ENCODE measurements at regions not wholly inside any gene's neighbourhood (a gene's known extent, or its start where the extent isn't known, plus 50 kb on each side); places are given as distances from the start of the nearest gene placed in this dataset.
"Not testable (repeated sequence)": the region's sequence is repeated elsewhere in the genome, so short reads cannot be mapped to it uniquely, and the experiment has no call there.

DNA sequence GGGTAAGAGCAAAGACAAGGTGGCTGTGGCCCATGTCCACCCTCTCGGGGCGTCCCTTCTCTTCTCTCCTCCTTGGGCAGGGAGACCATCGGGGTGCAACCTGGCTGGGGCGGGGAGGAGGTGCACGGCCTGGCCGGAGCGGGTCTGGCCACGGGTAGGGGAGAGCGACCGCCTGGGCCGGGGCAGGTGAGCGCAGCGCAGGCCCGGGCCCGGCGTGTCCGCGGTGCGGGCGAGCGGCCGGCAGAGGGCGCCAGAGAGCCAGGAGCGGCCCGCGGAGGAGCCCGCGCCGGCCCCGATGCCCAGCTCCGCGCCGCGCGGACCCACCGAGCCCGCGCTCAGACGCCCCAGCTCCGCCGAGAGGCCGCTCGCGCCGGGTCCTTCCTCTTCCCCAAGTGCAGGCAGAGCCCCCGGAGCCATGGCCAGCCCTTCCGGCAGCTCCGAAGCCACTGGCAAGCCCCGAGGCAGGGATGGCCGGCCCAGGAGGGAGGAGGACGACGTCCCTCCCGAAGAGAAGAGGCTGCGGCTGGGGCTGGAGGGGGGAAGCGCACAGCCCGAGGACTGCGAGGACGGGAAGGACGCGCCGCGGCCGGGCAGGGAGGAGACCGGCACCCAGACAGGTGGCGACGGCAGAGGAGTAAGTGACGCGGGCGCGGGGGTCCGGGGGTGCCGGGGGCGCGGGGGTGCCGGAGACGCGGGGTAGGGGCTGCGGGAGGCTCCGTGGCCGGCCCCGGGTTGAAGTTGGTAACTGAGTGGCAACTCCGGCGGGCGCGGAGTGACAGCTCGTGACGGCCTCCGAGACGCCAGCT is 142.1 kb upstream of the EEF2KMT start:
- not testable (repeated sequence) for H3K9me3 Mint-ChIP-seq; ATAC-seq (ENCODE audit: low read depth); H3K4me1 Mint-ChIP-seq; H3K36me3 Mint-ChIP-seq; H3K27ac Mint-ChIP-seq
- Mint-ChIP-seq H3K4me3 (peak overlapping the region; percentile 69), H3K27me3 (peaks cover 13% of the 10 kb centered on the region)
- peak; percentile 48 to 74 for DNase-seq (ENCODE audit: low spot score in 2 of 2)

DNA sequence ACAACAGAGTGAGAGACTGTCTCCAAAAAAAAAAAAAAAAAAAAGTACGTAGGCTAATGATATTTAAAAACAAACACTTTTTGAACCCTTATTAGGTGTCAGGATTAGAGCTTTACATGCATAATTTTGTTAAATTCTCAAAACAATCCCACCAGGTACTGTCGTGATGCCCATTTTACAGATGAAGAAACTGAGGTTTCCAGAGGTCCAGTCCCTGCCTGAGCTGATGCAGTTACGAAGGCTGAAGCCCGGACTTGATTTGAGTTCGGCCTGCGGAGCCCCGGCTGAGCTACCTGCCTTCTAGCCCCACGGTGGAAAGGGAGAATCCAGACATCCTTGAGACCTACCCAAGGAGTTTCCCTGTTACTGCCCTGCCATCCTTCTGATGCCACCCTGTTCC is 137.5 kb upstream of the EEF2KMT start:
- no peak for ATAC-seq (ENCODE audit: low read depth)
- Mint-ChIP-seq H3K9me3 (peaks cover 6% of the 10 kb centered on the region), H3K27me3 (peaks cover 17% of the 10 kb centered on the region), H3K4me1 (peaks cover 2% of the 10 kb centered on the region), H3K4me3 (no peak overlapping the region), H3K36me3 (no peaks in the 10 kb centered on the region), H3K27ac (no peak overlapping the region)
- DNase-seq (ENCODE audit: low spot score in 2 of 2), result no peak

DNA sequence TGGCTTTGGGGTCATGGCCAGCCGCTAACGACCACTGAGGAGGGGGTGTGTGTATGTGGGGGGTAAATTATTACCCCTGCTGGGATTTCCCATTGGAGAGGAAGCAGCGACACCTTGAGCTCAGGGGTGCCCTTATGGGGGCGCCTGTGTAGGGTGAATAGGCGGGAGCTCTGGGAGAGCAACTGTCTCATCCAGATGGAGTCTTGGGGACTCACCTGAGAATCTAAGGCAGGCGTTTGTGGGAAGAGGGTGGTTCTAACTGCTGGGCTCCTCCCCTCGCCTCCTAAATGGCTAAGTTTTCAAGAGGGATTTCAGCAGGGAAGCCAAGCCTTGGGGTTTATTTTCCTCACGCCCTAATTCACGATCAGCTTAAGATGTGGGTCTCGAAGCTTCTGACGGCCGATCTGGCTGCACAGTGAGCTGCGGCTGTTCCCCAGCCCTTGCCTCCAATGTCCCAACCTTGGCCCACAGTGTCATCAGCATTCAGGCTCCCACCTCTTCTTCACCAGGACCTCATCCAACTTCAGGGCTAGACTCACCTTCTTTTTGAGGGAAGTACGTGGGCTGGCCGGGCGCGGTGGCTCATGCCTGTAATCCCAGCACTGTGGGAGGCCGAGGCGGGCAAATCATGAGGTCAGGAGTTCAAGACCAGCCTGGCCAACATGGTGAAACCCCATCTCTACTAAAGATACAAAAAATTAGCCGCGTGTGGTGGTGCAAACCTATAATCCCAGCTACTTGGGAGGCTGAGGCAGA is 136.9 kb upstream of the EEF2KMT start:
- Mint-ChIP-seq H3K4me1 (peaks cover 2% of the 10 kb centered on the region), H3K4me3 (no peak overlapping the region), H3K36me3 (no peaks in the 10 kb centered on the region), H3K27me3 (peaks cover 17% of the 10 kb centered on the region), H3K9me3 (peaks cover 6% of the 10 kb centered on the region), H3K27ac (no peak overlapping the region)
- DNase-seq (ENCODE audit: low spot score in 2 of 2), result no peak
- ATAC-seq (ENCODE audit: low read depth), result no peak

DNA sequence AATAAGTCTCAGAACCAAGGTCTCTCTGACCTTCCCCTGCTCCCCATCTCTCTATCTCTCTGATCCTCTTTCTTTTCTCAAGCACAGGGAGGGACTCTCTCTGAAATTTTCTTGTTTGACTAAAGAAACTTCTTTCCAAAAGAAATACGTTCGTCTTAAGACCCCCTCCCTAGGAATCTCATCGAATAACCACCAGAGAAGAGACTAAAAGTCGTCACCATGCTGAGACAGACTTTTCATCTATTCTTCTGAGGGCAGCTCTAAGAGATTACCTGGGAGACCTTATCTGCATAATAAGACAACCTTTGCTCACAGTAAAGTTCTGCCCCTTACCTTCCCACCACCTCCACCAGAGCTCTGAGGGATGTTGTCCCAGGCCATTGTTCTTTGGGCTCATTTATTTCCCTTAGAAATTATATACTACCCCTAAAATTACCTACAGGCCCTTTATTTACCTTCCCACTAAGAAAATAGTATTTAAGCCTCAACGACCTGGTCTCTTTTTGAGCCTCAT is 133.7 kb upstream of the EEF2KMT start:
- Mint-ChIP-seq H3K36me3 (no peaks in the 10 kb centered on the region), H3K27me3 (peaks cover 15% of the 10 kb centered on the region), H3K27ac (no peak overlapping the region), H3K4me1 (no peaks in the 10 kb centered on the region), H3K9me3 (peaks cover 6% of the 10 kb centered on the region), H3K4me3 (no peak overlapping the region)
- DNase-seq (ENCODE audit: low spot score in 2 of 2) (no peak), ATAC-seq (ENCODE audit: low read depth) (no peak)

DNA sequence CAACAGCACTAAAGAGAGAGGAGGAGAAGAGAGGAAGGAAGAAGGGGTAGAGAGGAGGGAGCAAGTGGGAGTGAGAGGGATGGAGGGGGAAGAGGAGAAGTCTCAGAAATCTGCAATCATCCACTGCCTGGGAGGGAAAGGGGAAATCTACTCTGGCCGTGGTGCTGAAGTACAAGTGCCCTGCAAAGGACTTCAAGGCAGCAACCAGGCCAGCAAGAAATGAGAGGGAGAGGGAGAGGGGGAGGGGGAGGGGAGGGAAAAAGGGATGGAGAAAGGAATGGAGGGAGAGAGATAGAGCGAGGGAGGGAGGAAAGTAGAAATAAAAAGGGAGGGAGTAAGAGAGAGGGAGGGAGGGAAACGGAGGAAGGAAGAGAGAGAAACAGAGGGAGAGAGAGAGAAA is 130.8 kb upstream of the EEF2KMT start:
- H3K4me1 Mint-ChIP-seq, result no peaks in the 10 kb centered on the region
- no peaks in the 10 kb centered on the region for H3K36me3 Mint-ChIP-seq
- no peak overlapping the region for H3K27ac Mint-ChIP-seq
- peaks cover 16% of the 10 kb centered on the region for H3K27me3 Mint-ChIP-seq
- H3K4me3 Mint-ChIP-seq, result no peak overlapping the region
- peaks cover 6% of the 10 kb centered on the region for H3K9me3 Mint-ChIP-seq
- DNase-seq (ENCODE audit: low spot score in 2 of 2) (no peak), ATAC-seq (ENCODE audit: low read depth) (no peak)

DNA sequence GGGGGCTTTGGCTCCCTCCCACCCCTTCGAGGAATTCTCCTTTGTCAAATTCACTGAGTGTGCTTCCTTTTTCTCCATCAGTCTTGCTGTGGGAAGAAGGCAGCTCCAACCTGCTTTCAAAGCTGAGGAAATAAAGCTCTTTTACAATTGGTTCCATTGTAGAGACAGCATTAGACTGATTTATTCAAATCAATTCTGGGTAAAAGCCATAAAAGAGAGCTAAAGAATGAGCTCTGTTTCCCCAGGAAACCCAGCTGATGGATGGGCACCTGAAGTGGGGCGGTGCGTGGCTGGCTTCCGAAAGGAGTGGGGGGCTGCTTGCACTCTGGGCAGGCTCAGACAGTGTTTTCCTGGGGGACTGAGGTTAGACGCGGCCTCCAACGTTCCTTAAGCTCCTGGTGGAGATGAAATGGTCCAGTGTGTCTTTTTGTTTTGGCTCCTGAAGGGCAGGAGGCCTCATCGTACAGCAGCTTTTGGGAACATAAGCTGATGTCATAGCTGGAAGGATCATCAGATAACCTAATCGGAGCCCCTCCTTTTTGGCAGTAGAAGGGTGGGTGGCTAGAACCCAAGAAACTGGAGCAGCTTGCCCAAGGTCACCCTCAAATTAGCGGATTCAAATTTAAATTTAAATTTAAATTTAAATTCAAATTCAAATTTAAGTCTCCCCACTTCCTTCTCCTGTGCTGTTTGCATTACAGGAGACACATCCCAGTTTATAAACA is 128.5 kb upstream of the EEF2KMT start:
- H3K4me1 Mint-ChIP-seq, result no peaks in the 10 kb centered on the region
- peaks cover 13% of the 10 kb centered on the region for H3K27me3 Mint-ChIP-seq
- H3K4me3 Mint-ChIP-seq, result no peak overlapping the region
- no peak overlapping the region for H3K27ac Mint-ChIP-seq
- no peak for DNase-seq (ENCODE audit: low spot score in 2 of 2)
- H3K9me3 Mint-ChIP-seq, result peaks cover 2% of the 10 kb centered on the region
- H3K36me3 Mint-ChIP-seq, result no peaks in the 10 kb centered on the region
- no peak for ATAC-seq (ENCODE audit: low read depth)

DNA sequence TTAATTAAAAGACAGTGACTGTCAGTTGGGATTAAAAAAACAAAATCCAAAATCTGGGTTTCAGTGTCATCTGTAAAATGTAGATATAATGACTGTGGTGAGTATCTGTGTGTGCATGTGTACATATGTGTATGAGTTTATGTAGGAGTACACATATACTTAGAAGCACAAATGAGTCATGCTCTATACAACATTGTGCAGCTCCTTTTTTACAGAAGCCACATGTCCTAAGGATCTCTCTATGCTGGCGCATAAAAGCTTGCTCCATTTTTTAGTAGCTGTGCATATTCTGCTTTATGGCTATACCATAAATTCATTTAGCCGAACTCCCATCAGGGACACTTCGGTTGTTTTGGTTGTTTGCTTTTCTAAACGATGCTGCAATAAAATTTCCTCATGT is 125.2 kb upstream of the EEF2KMT start:
- Mint-ChIP-seq H3K4me1 (no peaks in the 10 kb centered on the region), H3K9me3 (no peaks in the 10 kb centered on the region), H3K36me3 (no peaks in the 10 kb centered on the region), H3K27ac (no peak overlapping the region), H3K4me3 (no peak overlapping the region), H3K27me3 (peaks cover 9% of the 10 kb centered on the region)
- no peak for ATAC-seq (ENCODE audit: low read depth)
- no peak for DNase-seq (ENCODE audit: low spot score in 2 of 2)

DNA sequence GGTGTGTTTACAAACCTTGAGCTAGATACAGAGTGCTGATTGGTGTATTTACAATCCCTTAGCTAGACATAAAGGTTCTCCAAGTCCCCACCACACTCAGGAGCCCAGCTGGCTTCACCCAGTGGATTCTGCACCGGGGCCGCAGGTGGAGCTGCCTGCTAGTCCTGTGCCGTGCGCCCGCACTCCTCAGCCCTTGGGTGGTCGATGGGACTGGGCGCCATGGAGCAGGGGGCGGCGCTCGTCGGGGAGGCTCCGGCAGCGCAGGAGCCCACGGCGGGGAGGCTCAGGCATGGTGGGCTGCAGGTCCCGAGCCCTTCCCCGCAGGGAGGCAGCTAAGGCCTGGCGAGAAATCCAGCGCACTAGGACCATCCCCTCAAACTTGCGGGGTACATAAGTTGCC is 124.2 kb upstream of the EEF2KMT start:
- H3K9me3 Mint-ChIP-seq; ATAC-seq (ENCODE audit: low read depth); H3K27me3 Mint-ChIP-seq; DNase-seq (ENCODE audit: low spot score in 2 of 2); H3K4me1 Mint-ChIP-seq; H3K4me3 Mint-ChIP-seq; H3K36me3 Mint-ChIP-seq; H3K27ac Mint-ChIP-seq: not testable (repeated sequence)

DNA sequence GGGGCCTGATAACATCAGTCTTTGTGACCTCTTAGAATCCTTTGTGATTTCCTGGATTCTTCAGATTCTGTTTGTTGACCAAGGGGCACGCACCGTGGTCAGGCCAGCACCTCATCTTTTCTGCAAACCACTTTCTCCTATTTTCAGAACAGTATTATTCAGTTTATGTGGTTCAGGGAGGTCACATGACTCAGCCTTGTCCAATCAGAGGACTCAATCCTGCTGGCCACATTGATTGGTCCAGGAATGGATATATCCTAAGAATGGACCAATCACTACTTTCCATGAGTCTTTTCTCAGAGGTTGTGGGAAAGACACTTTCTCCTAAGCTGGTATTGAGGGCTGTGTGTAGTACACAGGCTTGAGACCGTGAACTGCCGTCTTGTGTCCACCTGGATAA is 123.1 kb upstream of the EEF2KMT start:
- DNase-seq (ENCODE audit: low spot score in 2 of 2) (no peak), ATAC-seq (ENCODE audit: low read depth) (no peak)
- no peaks in the 10 kb centered on the region for H3K9me3 Mint-ChIP-seq
- H3K27ac Mint-ChIP-seq, result no peak overlapping the region
- H3K27me3 Mint-ChIP-seq, result peaks cover 9% of the 10 kb centered on the region
- no peaks in the 10 kb centered on the region for H3K4me1 Mint-ChIP-seq
- H3K36me3 Mint-ChIP-seq, result no peaks in the 10 kb centered on the region
- H3K4me3 Mint-ChIP-seq, result no peak overlapping the region

DNA sequence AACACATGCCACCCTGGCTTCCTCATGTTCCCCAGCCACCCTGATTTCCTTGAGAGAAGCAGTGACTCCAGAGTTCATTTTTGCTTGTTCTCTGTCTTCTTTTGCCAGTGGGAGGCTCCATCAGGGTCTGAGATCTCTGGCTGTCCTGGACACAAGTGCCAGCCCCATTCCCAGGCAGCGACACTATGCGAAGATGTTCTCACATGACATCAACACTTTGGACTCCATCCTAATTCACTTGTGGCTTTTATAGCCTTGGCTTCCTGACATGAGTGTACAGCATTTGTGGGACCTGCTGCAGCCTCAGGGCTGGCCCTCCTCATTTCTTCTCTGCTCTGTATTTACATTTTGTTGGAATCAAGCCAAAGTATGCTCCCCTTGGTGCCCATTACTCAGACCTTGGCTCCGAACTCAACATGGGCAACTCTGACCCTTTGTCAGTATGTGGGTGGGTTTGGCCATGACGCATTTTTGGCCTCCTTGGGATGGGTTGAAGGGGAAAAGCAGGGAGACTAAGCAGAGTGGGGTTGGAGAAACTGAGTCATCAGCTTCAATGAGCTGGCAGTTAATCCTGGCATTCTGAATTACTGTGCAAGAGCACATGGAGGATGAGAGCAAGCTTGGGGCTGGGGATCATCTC is 119.0 kb upstream of the EEF2KMT start:
- Mint-ChIP-seq H3K9me3 (no peaks in the 10 kb centered on the region), H3K4me1 (no peaks in the 10 kb centered on the region), H3K4me3 (no peak overlapping the region), H3K36me3 (no peaks in the 10 kb centered on the region), H3K27ac (no peak overlapping the region), H3K27me3 (peaks cover 6% of the 10 kb centered on the region)
- DNase-seq (ENCODE audit: low spot score in 2 of 2), result no peak
- ATAC-seq (ENCODE audit: low read depth), result no peak

DNA sequence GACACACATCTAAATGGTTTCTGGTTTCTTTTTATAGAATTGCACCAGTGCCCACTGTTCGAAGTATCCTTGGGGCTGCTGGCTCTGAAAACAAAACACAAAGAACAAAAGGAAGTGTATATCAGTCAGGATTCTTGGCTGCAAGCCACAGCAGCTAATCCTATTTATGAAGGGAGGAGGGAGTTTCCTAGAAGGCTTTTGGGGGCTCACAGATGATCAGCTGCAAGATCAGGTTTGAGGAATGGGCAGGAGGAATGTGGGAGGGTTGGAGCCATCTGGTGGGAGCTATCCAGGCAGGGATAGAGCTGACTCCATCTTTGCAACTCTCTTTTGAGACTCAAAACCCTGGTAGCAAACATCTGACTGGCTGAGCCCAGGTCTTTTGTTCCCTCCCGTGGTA is 118.3 kb upstream of the EEF2KMT start:
- Mint-ChIP-seq H3K27ac (no peak overlapping the region), H3K9me3 (no peaks in the 10 kb centered on the region), H3K36me3 (no peaks in the 10 kb centered on the region), H3K4me1 (no peaks in the 10 kb centered on the region), H3K27me3 (peaks cover 6% of the 10 kb centered on the region), H3K4me3 (no peak overlapping the region)
- no peak for ATAC-seq (ENCODE audit: low read depth)
- no peak for DNase-seq (ENCODE audit: low spot score in 2 of 2)

DNA sequence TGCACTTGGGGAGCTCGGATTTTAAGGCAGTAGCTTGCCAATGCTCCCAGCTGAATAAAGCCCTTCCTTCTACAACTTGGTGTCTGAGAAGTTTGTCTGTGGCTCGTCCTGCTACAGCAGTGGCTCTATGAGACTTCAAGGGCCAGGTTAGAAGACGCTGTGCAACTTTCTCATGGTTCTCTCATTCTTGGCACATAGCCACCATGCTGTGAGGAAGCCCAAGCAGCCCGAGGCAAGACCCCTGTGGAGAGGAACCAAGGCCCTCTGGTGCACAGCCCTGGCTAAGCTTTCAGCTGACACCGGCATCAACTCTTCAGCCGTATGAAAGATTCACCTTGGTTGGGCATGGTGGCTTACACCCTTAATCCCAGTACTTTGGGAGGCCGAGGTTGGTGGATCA is 116.9 kb upstream of the EEF2KMT start:
- H3K9me3 Mint-ChIP-seq, result no peaks in the 10 kb centered on the region
- H3K27ac Mint-ChIP-seq, result no peak overlapping the region
- no peaks in the 10 kb centered on the region for H3K4me1 Mint-ChIP-seq
- no peak overlapping the region for H3K4me3 Mint-ChIP-seq
- ATAC-seq (ENCODE audit: low read depth) (no peak), DNase-seq (ENCODE audit: low spot score in 2 of 2) (no peak)
- no peaks in the 10 kb centered on the region for H3K36me3 Mint-ChIP-seq
- H3K27me3 Mint-ChIP-seq, result peaks cover 10% of the 10 kb centered on the region

DNA sequence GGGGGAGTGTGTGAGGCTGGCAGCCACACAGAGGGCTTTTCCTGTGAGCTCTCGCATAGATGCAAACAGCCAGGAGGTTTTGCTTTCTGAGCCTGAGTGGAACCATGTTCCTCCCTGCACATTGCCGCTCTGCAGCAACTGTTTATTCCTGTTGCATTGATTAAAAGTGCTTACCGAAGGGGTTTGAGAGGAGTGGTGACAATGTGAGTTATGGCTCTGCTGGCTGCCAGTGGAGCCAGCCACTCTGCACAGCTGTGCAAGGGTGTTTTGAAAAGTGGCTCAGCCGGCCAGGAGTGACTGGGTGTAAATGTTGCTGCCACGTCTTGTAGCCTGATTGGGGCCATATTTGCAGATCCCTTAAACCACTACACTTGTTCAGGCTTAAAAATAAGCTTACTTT is 114.9 kb upstream of the EEF2KMT start:
- DNase-seq (ENCODE audit: low spot score in 2 of 2); H3K36me3 Mint-ChIP-seq; H3K27ac Mint-ChIP-seq; H3K27me3 Mint-ChIP-seq; H3K4me1 Mint-ChIP-seq; H3K9me3 Mint-ChIP-seq; H3K4me3 Mint-ChIP-seq; ATAC-seq (ENCODE audit: low read depth): not testable (repeated sequence)

Data from memory B cell (primary cell).